A549 (cell line): ENCODE measurements at regions not wholly inside any gene's neighbourhood (a gene's known extent, or its start where the extent isn't known, plus 50 kb on each side); places are given as distances from the start of the nearest gene placed in this dataset.

ENCODE experiments used
- ATAC-seq, 2 experiments: fragments of 200-7000 bp in 1 of 2; fragments of >200 bp in 1 of 2; cut with Nextera tagmentation in 1 of 2; cut with Tn5 transposase in 1 of 2; 3 replicates each; pipeline versions ENCODE4 v1.8.0 to v1.9.1; 2018 to 2020; ENCODE audit warnings: mild to moderate bottlenecking in 1 of 2, moderate library complexity in 1 of 2
- CTCF ChIA-PET: fragments of 300-600 bp; sonication (Branson Sonifier 250); formaldehyde crosslinking; extraction: SDS; loops from one replicate; lab custom pipeline; 2021; ENCODE audit warnings: antibody characterized with exemption, inconsistent platforms; lab: Yijun Ruan, JAX
- POLR2A ChIA-PET: fragments of 350-600 bp; formaldehyde crosslinking; extraction: SDS; loops from one replicate; lab custom pipeline; 2021; ENCODE audit warnings: antibody characterized with exemption, inconsistent platforms; lab: Yijun Ruan, JAX
- DNase-seq, 2 experiments: peaks; one replicate each; pipeline versions ENCODE4 v3.0.0 to v3.0.0-alpha.2; 2011 to 2016; ENCODE audit warnings: low read depth in 1 of 2, low spot score in 1 of 2
- FAIRE-seq: peaks from 2 replicates; lab custom pipeline; 2011; peaks lifted over from hg19 to GRCh38; lab: Jason Lieb, UNC
- H3K27ac ChIP-seq, 2 experiments: fragments of >200 bp; sonication (Bioruptor Twin); formaldehyde crosslinking; 3 replicates each; pipeline ENCODE4 v1.5.1; 2016 to 2017
- H3K4me1 ChIP-seq: fragments of >200 bp; sonication (Bioruptor Twin); formaldehyde crosslinking; 3 replicates; pipeline ENCODE4 v1.6.1; 2016
- H3K4me2 ChIP-seq: fragments of >200 bp; sonication (Bioruptor Twin); formaldehyde crosslinking; 3 replicates; pipeline ENCODE4 v1.6.1; 2016
- H3K4me3 ChIP-seq: fragments of >200 bp; sonication (Bioruptor Twin); formaldehyde crosslinking; 3 replicates; pipeline ENCODE4 v1.5.1; 2016
- H3K9me3 ChIP-seq: fragments of >200 bp; sonication (Bioruptor Twin); formaldehyde crosslinking; 3 replicates; pipeline ENCODE4 v1.6.1; 2016
- ATOH8 ChIP-seq: fragments of 250-450 bp; sonication (Bioruptor Pico); IDR thresholded peaks from 2 replicates; pipeline ENCODE4 v1.5.0; 2020; ENCODE audit warnings: low read depth, mild to moderate bottlenecking, moderate library complexity
- CBX2 ChIP-seq: fragments of 200-600 bp; sonication (generic); IDR thresholded peaks from 2 replicates; pipeline ENCODE4 v1.6.1; 2016; ENCODE audit warnings: low read depth, mild to moderate bottlenecking, borderline replicate concordance
- CEBPB ChIP-seq, 2 experiments: fragments of >200 bp in 1 of 2; sonication (Bioruptor Twin) in 1 of 2; formaldehyde crosslinking in 1 of 2; IDR thresholded peaks; 2 replicates each; pipeline ENCODE4 v1.6.1; 2012 to 2016
- CHD4 ChIP-seq: fragments of 200-600 bp; sonication (generic); IDR thresholded peaks from 2 replicates; pipeline ENCODE4 v1.6.1; 2016; ENCODE audit warnings: antibody characterized with exemption, mild to moderate bottlenecking, borderline replicate concordance
- EP300 ChIP-seq, 2 experiments: fragments of >200 bp; sonication (Bioruptor Twin); formaldehyde crosslinking; IDR thresholded peaks; 2 replicates in 1 of 2; 3 replicates in 1 of 2; pipeline ENCODE4 v1.6.1; 2016 to 2017
- FOSB ChIP-seq: fragments of 250-450 bp; sonication (Bioruptor Pico); IDR thresholded peaks from 2 replicates; pipeline ENCODE4 v1.5.0; 2020; ENCODE audit warnings: mild to moderate bottlenecking, moderate library complexity
- FOSL2 ChIP-seq, 2 experiments: fragments of 450-650 bp in 1 of 2; fragments of >200 bp in 1 of 2; sonication (Bioruptor Twin) in 1 of 2; formaldehyde crosslinking; IDR thresholded peaks; 2 replicates each; pipeline versions ENCODE4 v1.5.0 to v1.6.1; 2016 to 2020; ENCODE audit warnings: mild to moderate bottlenecking in 1 of 2, moderate library complexity in 1 of 2
- FOXS1 ChIP-seq: fragments of 250-450 bp; sonication (Bioruptor Pico); IDR thresholded peaks from 2 replicates; pipeline ENCODE4 v1.5.0; 2020; ENCODE audit warnings: mild to moderate bottlenecking, moderate library complexity
- HMGXB4 ChIP-seq: fragments of 250-450 bp; sonication (Bioruptor Pico); IDR thresholded peaks from 2 replicates; pipeline ENCODE4 v1.5.0; 2021; ENCODE audit warnings: mild to moderate bottlenecking, moderate library complexity, borderline replicate concordance
- HOXB5 ChIP-seq: fragments of 250-450 bp; sonication (Bioruptor Pico); IDR thresholded peaks from 2 replicates; pipeline ENCODE4 v1.5.0; 2020; ENCODE audit warnings: mild to moderate bottlenecking, moderate library complexity
- JUNB ChIP-seq: fragments of >200 bp; sonication (Bioruptor Twin); formaldehyde crosslinking; IDR thresholded peaks from 2 replicates; pipeline ENCODE4 v1.6.1; 2016
- NPAS2 ChIP-seq: fragments of 250-450 bp; sonication (Bioruptor Pico); IDR thresholded peaks from 2 replicates; pipeline ENCODE4 v1.8.0; 2022; ENCODE audit warnings: mild to moderate bottlenecking, moderate library complexity, borderline replicate concordance
- NR3C1 ChIP-seq: fragments of >200 bp; sonication (Bioruptor Twin); formaldehyde crosslinking; IDR thresholded peaks from 3 replicates; pipeline ENCODE4 v1.6.1; 2017
- PHF8 ChIP-seq: fragments of 200-600 bp; sonication (generic); IDR thresholded peaks from 2 replicates; pipeline ENCODE4 v1.6.1; 2016; ENCODE audit warnings: low read depth, mild to moderate bottlenecking, antibody characterized with exemption, moderate library complexity, borderline replicate concordance
- POLR2A ChIP-seq: IDR thresholded peaks from 2 replicates; pipeline ENCODE4 v1.6.1; 2012; ENCODE audit warnings: mild to moderate bottlenecking, low read length
- RAD21 ChIP-seq, 2 experiments: fragments of >200 bp in 1 of 2; sonication (Bioruptor Twin) in 1 of 2; formaldehyde crosslinking in 1 of 2; IDR thresholded peaks in 1 of 2; conservative IDR thresholded peaks in 1 of 2; 2 replicates in 1 of 2; 3 replicates in 1 of 2; pipeline ENCODE4 v1.6.1; 2012 to 2018; ENCODE audit warnings: inconsistent platforms in 1 of 2
- RFX5 ChIP-seq: fragments of 450-650 bp; IDR thresholded peaks from 2 replicates; pipeline ENCODE4 v1.7.1; 2014; ENCODE audit warnings: antibody characterized with exemption, mild to moderate bottlenecking, moderate library complexity
- RNF2 ChIP-seq: fragments of 200-600 bp; sonication (generic); IDR thresholded peaks from 2 replicates; pipeline ENCODE4 v1.6.1; 2016; ENCODE audit warnings: low read depth, mild to moderate bottlenecking, antibody characterized with exemption, moderate library complexity, borderline replicate concordance
- WGBS: methylation state at CpG from one replicate; pipeline ENCODE4 v1.1.6; 2017; ENCODE audit errors: missing lambda C conversion rate; 5-methylcytosine and 5-hydroxymethylcytosine counted together
- TF ChIP-seq, protein P1 (sequence below): fragments of >200 bp; sonication (Bioruptor Twin); formaldehyde crosslinking; IDR thresholded peaks from 3 replicates; pipeline ENCODE4 v1.6.1; 2016
- TF ChIP-seq, protein P2 (sequence below): fragments of 150-350 bp; IDR thresholded peaks from 2 replicates; pipeline ENCODE4 v1.6.1; 2014; ENCODE audit warnings: low read depth, mild to moderate bottlenecking, low read length

- TF ChIP-seq HMGXB4 (CRISPR knock-in tag) (no peak), RAD21 (conservative IDR thresholded peaks at IDR 0.05 in 1 of 2, IDR thresholded peaks at IDR 0.05 in 1 of 2) (no peak)
Measured at GRCh38 chr1:60411591-60411990, 338.0 kb upstream of the C1orf87 start (continued).

- TF ChIP-seq NPAS2 (CRISPR knock-in tag) (no peak), NR3C1 (no peak), CHD4 (no peak), ATOH8 (CRISPR knock-in tag) (no peak), PHF8 (no peak), CEBPB (IDR thresholded peaks at IDR 0.05) (no peak), FOXS1 (no peak), CBX2 (no peak), JUNB (no peak), FOSB (CRISPR knock-in tag) (no peak), EP300 (IDR thresholded peaks at IDR 0.05) (no peak), RFX5 (no peak), POLR2A (no peak), FOSL2 (IDR thresholded peaks at IDR 0.05) (no peak), FOSL2 (CRISPR knock-in tag; IDR thresholded peaks at IDR 0.05) (no peak), RNF2 (no peak)
- TF ChIP-seq, protein P1, sequence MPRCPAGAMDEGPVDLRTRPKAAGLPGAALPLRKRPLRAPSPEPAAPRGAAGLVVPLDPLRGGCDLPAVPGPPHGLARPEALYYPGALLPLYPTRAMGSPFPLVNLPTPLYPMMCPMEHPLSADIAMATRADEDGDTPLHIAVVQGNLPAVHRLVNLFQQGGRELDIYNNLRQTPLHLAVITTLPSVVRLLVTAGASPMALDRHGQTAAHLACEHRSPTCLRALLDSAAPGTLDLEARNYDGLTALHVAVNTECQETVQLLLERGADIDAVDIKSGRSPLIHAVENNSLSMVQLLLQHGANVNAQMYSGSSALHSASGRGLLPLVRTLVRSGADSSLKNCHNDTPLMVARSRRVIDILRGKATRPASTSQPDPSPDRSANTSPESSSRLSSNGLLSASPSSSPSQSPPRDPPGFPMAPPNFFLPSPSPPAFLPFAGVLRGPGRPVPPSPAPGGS = no peak
- TF ChIP-seq, protein P2, sequence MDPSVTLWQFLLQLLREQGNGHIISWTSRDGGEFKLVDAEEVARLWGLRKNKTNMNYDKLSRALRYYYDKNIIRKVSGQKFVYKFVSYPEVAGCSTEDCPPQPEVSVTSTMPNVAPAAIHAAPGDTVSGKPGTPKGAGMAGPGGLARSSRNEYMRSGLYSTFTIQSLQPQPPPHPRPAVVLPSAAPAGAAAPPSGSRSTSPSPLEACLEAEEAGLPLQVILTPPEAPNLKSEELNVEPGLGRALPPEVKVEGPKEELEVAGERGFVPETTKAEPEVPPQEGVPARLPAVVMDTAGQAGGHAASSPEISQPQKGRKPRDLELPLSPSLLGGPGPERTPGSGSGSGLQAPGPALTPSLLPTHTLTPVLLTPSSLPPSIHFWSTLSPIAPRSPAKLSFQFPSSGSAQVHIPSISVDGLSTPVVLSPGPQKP = no peak
- Histone ChIP-seq H3K4me3 (no peak overlapping the region), H3K9me3 (no peaks in the 10 kb centered on the region), H3K4me2 (no peak overlapping the region), H3K27ac (no peak overlapping the region), H3K4me1 (no peaks in the 10 kb centered on the region)
- 2% methylated on average over 4 of the region's 4 CpGs for WGBS
- ATAC-seq = no peak
- DNase-seq = no peak
- no peak for FAIRE-seq
- ChIA-PET CTCF (no interaction called here), POLR2A (no interaction called here)
Measured at GRCh38 chr1:60402816-60403215, 329.2 kb upstream of the C1orf87 start.

DNA sequence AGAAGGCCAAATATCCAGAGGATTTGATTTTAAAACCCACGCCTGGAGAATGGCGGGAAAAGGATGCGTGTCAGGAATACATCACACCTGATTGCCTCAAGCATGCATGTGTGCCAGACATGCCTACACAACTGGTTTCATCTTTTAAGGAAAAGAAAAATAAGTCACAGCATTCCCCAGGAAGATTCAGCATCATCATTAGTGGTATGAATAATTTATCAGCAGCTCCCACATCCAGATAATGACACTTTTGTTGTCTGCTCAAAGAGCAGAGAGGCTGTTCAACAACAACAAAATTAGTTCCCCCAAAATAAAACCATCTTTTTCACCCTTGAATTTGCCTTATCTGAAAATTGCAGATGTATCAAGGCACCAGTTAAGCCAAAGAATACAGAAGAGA is 328.6 kb upstream of the C1orf87 start:
- ChIA-PET POLR2A (no interaction called here), CTCF (no interaction called here)
- no peak for ATAC-seq
- Histone ChIP-seq H3K27ac (no peak overlapping the region), H3K4me2 (no peak overlapping the region), H3K4me3 (no peak overlapping the region), H3K4me1 (no peaks in the 10 kb centered on the region), H3K9me3 (no peaks in the 10 kb centered on the region)
- no peak for DNase-seq
- no peak for TF ChIP-seq HOXB5 (CRISPR knock-in tag)
- FAIRE-seq = no peak
- 26% methylated on average over 3 of the region's 3 CpGs for WGBS
